ENCODE measurements at regions not wholly inside any gene's neighbourhood (a gene's known extent, or its start where the extent isn't known, plus 50 kb on each side); places are given as distances from the start of the nearest gene placed in this dataset.
A peak's percentile ranks its signal among the peaks of the same experiment; 100 is the strongest.

DNA sequence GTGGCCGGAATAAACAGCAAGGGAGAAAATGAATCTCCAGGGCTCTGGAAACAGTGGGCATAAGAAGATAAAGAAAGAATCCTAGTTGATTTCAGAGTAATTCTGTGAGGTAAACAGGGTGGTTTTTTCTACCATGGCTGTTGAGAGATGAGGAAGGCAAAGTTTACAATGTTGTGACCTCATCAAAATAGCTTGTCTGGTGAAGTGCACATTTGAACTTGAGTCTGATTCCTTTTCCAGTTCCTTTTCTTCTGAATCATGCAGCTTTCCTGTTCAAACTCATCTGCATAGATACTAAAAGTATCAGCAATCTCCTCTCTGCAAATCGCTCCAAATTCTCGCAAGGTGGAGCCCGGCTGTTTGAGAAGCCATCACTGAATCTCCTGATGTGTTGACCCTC lies 161.7 kb downstream of the PLPP3 start:
- ChIA-PET POLR2A (ENCODE audit: partially characterized antibody) (no interaction called here), CTCF (ENCODE audit: partially characterized antibody) (interaction anchor here (1.7 to 4.5 kb wide), 2 partner anchors 8 to 167 kb away, joined by 13 to 30 read pairs; no protein-coding TSS in a partner anchor)
- no peak overlapping the region for H3K4ac ChIP-seq (replicated peaks; ENCODE audit: insufficient read length, low read depth, low read length)
- no peak overlapping the region for H4K91ac ChIP-seq (replicated peaks; ENCODE audit: insufficient read length, low read length)
- no peaks in the 10 kb centered on the region for H4K20me1 ChIP-seq (replicated peaks in 1 of 2; ENCODE audit: control insufficient read depth in 1 of 2, insufficient read depth in 2 of 2, low read length in 2 of 2)
- H3K14ac ChIP-seq (ENCODE audit: insufficient read length), result no peak overlapping the region
- H2AK5ac ChIP-seq (ENCODE audit: low read depth, low read length), result no peak overlapping the region
- H3K79me1 ChIP-seq (ENCODE audit: low read depth, low read length), result no peaks in the 10 kb centered on the region
- H3K27me3 ChIP-seq (replicated peaks in 1 of 4; ENCODE audit: control insufficient read depth in 3 of 4, extremely low read depth in 1 of 4, insufficient read depth in 3 of 4, low read length in 3 of 4), result no peaks in the 10 kb centered on the region; a peak in 1 of 7 replicates
- H3K9me3 ChIP-seq (ENCODE audit: insufficient read depth in 2 of 2, low read depth in 1 of 2, low read length in 1 of 2), result no peaks in the 10 kb centered on the region
- H2AFZ ChIP-seq (ENCODE audit: low read length), result no peak overlapping the region
- H3K27ac ChIP-seq (ENCODE audit: low read depth, low read length), result no peak overlapping the region
- H3K23ac ChIP-seq (ENCODE audit: insufficient read length), result no peak overlapping the region
- H2BK12ac ChIP-seq (ENCODE audit: low read depth, low read length), result no peak overlapping the region
- H2BK5ac ChIP-seq (ENCODE audit: low read depth, low read length), result peak overlapping the region; percentile 30; the same call in 1 of the 2 replicates
- WGBS, 2 experiments (ENCODE audit: extremely low coverage in 1 of 2, insufficient coverage in 1 of 2, insufficient read length in 1 of 2, insufficient replicate concordance in 2 of 2, low coverage in 1 of 2, low lambda C conversion rate in 2 of 2, missing lambda C conversion rate in 1 of 2), result 91% methylated on average over 4 of the region's 4 CpGs; no CpG with 5 or more reads in 1 of the 2 experiments
- H2BK120ac ChIP-seq (replicated peaks; ENCODE audit: low read depth, low read length), result no peak overlapping the region
- H3K56ac ChIP-seq (replicated peaks; ENCODE audit: insufficient read length, low read depth, low read length), result no peak overlapping the region
- DNase-seq (ENCODE audit: low read depth in 1 of 2, low spot score in 2 of 2) (no peak), FAIRE-seq (no peak)
- H4K8ac ChIP-seq (ENCODE audit: extremely low read depth, insufficient read depth, low read length), result no peak overlapping the region
- H3K4me1 ChIP-seq (replicated peaks in 1 of 4; ENCODE audit: control insufficient read depth in 3 of 4, insufficient read depth in 4 of 4, low read length in 3 of 4), result no peaks in the 10 kb centered on the region
- H3K79me2 ChIP-seq (ENCODE audit: control insufficient read depth in 1 of 2, insufficient read depth in 2 of 2, low read length in 2 of 2), result no peaks in the 10 kb centered on the region
- H2BK20ac ChIP-seq (ENCODE audit: low read length), result no peak overlapping the region
- no peak overlapping the region for H3K9ac ChIP-seq (replicated peaks in 1 of 4; ENCODE audit: extremely low read depth in 1 of 4, low read depth in 3 of 4, low read length in 3 of 4)
- H3K23me2 ChIP-seq (ENCODE audit: low read depth, low read length), result no peaks in the 10 kb centered on the region; the same call in 1 of the 2 replicates
- H3K4me3 ChIP-seq (ENCODE audit: extremely low read depth in 1 of 4, insufficient read depth in 2 of 4, low read depth in 3 of 4, low read length in 4 of 4), result no peak overlapping the region
- no peaks in the 10 kb centered on the region for H3K36me3 ChIP-seq (ENCODE audit: control insufficient read depth in 2 of 4, insufficient read depth in 4 of 4, low read length in 3 of 4)
- H3K4me2 ChIP-seq (ENCODE audit: insufficient read depth in 1 of 2, low read depth in 2 of 2, low read length in 2 of 2), result no peak overlapping the region
- H2BK15ac ChIP-seq (ENCODE audit: low read length), result no peak overlapping the region
- H3K18ac ChIP-seq (ENCODE audit: extremely low read depth, low read length), result no peak overlapping the region
- H4K5ac ChIP-seq (ENCODE audit: insufficient read length, low read depth, low read length), result no peak overlapping the region
- no peak for TF ChIP-seq RFX5 (IDR thresholded peaks at IDR 0.05; ENCODE audit: borderline replicate concordance, low read depth, low read length)
- no peak for TF ChIP-seq E2F6 (IDR thresholded peaks at IDR 0.05)
- TF ChIP-seq RXRA (IDR thresholded peaks at IDR 0.05; ENCODE audit: insufficient read depth, low read depth, low read length), result no peak
- no peak for TF ChIP-seq SIN3A (conservative IDR thresholded peaks at IDR 0.05 in 1 of 2, IDR thresholded peaks at IDR 0.05 in 1 of 2; ENCODE audit: low read depth in 1 of 2, low read length in 2 of 2)
- no peak for TF ChIP-seq GTF2F1 (IDR thresholded peaks at IDR 0.05; ENCODE audit: borderline replicate concordance, low read depth, low read length)
- TF ChIP-seq, protein P1, sequence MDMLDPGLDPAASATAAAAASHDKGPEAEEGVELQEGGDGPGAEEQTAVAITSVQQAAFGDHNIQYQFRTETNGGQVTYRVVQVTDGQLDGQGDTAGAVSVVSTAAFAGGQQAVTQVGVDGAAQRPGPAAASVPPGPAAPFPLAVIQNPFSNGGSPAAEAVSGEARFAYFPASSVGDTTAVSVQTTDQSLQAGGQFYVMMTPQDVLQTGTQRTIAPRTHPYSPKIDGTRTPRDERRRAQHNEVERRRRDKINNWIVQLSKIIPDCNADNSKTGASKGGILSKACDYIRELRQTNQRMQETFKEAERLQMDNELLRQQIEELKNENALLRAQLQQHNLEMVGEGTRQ (IDR thresholded peaks at IDR 0.05; ENCODE audit: low read length), result no peak
- TF ChIP-seq SRF (IDR thresholded peaks at IDR 0.05; ENCODE audit: low read depth, low read length), result no peak
- no peak for TF ChIP-seq CBX5 (IDR thresholded peaks at IDR 0.05; ENCODE audit: low read depth, low read length)
- no peak for TF ChIP-seq TEAD4 (IDR thresholded peaks at IDR 0.05; ENCODE audit: low read depth, low read length)
- TF ChIP-seq JUND (IDR thresholded peaks at IDR 0.05; ENCODE audit: low read length), result no peak
- TF ChIP-seq TAF7 (optimal IDR thresholded peaks at IDR 0.05; ENCODE audit: borderline replicate concordance, low read depth, low read length), result no peak
- TF ChIP-seq RBBP5 (IDR thresholded peaks at IDR 0.05; ENCODE audit: borderline replicate concordance, low read depth, low read length), result no peak
- no peak for TF ChIP-seq ZNF274 (IDR thresholded peaks at IDR 0.05; ENCODE audit: borderline replicate concordance, extremely low read depth, low read length)
